ENCODE measurements at regions not wholly inside any gene's neighbourhood (a gene's known extent, or its start where the extent isn't known, plus 50 kb on each side); places are given as distances from the start of the nearest gene placed in this dataset.

GRCh38 chr5:129367883-129368282 lies 92.2 kb upstream of the ADAMTS19 start:
- TF ChIP-seq CTCF (conservative IDR thresholded peaks at IDR 0.05): no peak
- Mint-ChIP-seq H3K4me1 (no peaks in the 10 kb centered on the region), H3K36me3 (ENCODE audit: low read depth) (peaks cover 2% of the 10 kb centered on the region), H3K9me3 (peaks cover 9% of the 10 kb centered on the region), H3K4me3 (no peak overlapping the region), H3K27ac (ENCODE audit: unreplicated experiment) (no peak overlapping the region), H3K27me3 (ENCODE audit: low read depth) (no peaks in the 10 kb centered on the region)
- DNase-seq (ENCODE audit: low read depth, low spot score): no peak

- no peaks in the 10 kb centered on the region for H3K27me3 Mint-ChIP-seq (ENCODE audit: low read depth)
- H3K27ac Mint-ChIP-seq (ENCODE audit: unreplicated experiment): no peak overlapping the region
- peaks cover 2% of the 10 kb centered on the region for H3K9me3 Mint-ChIP-seq
- no peak for TF ChIP-seq CTCF (conservative IDR thresholded peaks at IDR 0.05)
- H3K4me1 Mint-ChIP-seq: no peaks in the 10 kb centered on the region
- no peak overlapping the region for H3K4me3 Mint-ChIP-seq
- no peak for DNase-seq (ENCODE audit: low read depth, low spot score)
- no peaks in the 10 kb centered on the region for H3K36me3 Mint-ChIP-seq (ENCODE audit: low read depth)
Observed at GRCh38 chr5:129372025-129372424, 88.1 kb upstream of the ADAMTS19 start.

GRCh38 chr5:129377504-129377903 lies 82.6 kb upstream of the ADAMTS19 start:
- H3K27ac Mint-ChIP-seq (ENCODE audit: unreplicated experiment): no peak overlapping the region

GRCh38 chr5:129378961-129379360 lies 81.1 kb upstream of the ADAMTS19 start:
- TF ChIP-seq CTCF (conservative IDR thresholded peaks at IDR 0.05): no peak
- Mint-ChIP-seq H3K4me3 (no peak overlapping the region), H3K27ac (ENCODE audit: unreplicated experiment) (no peak overlapping the region), H3K36me3 (ENCODE audit: low read depth) (no peaks in the 10 kb centered on the region), H3K27me3 (ENCODE audit: low read depth) (no peaks in the 10 kb centered on the region), H3K4me1 (no peaks in the 10 kb centered on the region), H3K9me3 (no peaks in the 10 kb centered on the region)
- no peak for DNase-seq (ENCODE audit: low read depth, low spot score)

More at GRCh38 chr5:129377504-129377903, 82.6 kb upstream of the ADAMTS19 start:
- H3K4me1 Mint-ChIP-seq: no peaks in the 10 kb centered on the region
- no peak for DNase-seq (ENCODE audit: low read depth, low spot score)
- TF ChIP-seq CTCF (conservative IDR thresholded peaks at IDR 0.05): no peak
- H3K27me3 Mint-ChIP-seq (ENCODE audit: low read depth): no peaks in the 10 kb centered on the region
- no peaks in the 10 kb centered on the region for H3K9me3 Mint-ChIP-seq
- no peaks in the 10 kb centered on the region for H3K36me3 Mint-ChIP-seq (ENCODE audit: low read depth)
- H3K4me3 Mint-ChIP-seq: no peak overlapping the region

- no peak for TF ChIP-seq CTCF (conservative IDR thresholded peaks at IDR 0.05)
- no peaks in the 10 kb centered on the region for H3K9me3 Mint-ChIP-seq
- H3K36me3 Mint-ChIP-seq (ENCODE audit: low read depth): no peaks in the 10 kb centered on the region
- no peak overlapping the region for H3K4me3 Mint-ChIP-seq
- H3K4me1 Mint-ChIP-seq: no peaks in the 10 kb centered on the region
- DNase-seq (ENCODE audit: low read depth, low spot score): no peak
- H3K27me3 Mint-ChIP-seq (ENCODE audit: low read depth): no peaks in the 10 kb centered on the region
- H3K27ac Mint-ChIP-seq (ENCODE audit: unreplicated experiment): no peak overlapping the region
Observed at GRCh38 chr5:129379406-129379805, 80.7 kb upstream of the ADAMTS19 start.

Measured in neural crest cell (in vitro differentiated cells).